ENCODE measurements at regions not wholly inside any gene's neighbourhood (a gene's known extent, or its start where the extent isn't known, plus 50 kb on each side); places are given as distances from the start of the nearest gene placed in this dataset.

DNA sequence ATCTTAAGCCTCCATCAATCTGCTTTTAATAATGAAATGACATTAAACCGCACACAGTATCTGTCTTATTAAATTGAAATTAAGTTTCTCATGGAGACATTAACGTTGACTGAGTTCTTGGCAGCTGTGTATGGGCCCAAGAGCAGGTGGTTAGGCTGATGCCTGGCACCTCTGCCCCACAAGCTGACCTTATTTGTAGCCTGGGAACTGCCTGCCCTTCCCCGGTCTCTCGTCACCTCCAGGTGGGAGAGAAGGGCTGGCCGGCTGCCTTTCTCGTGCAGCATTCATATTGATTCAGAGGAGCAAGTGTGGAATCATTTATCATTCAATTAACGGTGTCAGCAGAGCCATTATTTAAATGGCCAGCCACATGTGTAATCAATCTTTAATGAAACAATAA, 53.0 kb upstream of the FCN1 start:
- H3K27me3 ChIP-seq (ENCODE audit: control insufficient read depth, insufficient read depth, low read length) = no peaks in the 10 kb centered on the region; the same call in 1 of the 2 replicates
- H3K4me3 ChIP-seq (ENCODE audit: low read depth, low read length) = no peak overlapping the region
- ChIA-PET POLR2A (no interaction called here), CTCF (no interaction called here)
- no peak for DNase-seq (ENCODE audit: low read depth)
- TF ChIP-seq, protein P1, sequence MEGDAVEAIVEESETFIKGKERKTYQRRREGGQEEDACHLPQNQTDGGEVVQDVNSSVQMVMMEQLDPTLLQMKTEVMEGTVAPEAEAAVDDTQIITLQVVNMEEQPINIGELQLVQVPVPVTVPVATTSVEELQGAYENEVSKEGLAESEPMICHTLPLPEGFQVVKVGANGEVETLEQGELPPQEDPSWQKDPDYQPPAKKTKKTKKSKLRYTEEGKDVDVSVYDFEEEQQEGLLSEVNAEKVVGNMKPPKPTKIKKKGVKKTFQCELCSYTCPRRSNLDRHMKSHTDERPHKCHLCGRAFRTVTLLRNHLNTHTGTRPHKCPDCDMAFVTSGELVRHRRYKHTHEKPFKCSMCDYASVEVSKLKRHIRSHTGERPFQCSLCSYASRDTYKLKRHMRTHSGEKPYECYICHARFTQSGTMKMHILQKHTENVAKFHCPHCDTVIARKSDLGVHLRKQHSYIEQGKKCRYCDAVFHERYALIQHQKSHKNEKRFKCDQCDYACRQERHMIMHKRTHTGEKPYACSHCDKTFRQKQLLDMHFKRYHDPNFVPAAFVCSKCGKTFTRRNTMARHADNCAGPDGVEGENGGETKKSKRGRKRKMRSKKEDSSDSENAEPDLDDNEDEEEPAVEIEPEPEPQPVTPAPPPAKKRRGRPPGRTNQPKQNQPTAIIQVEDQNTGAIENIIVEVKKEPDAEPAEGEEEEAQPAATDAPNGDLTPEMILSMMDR (IDR thresholded peaks at IDR 0.05; ENCODE audit: insufficient read depth, low read depth, low read length) = no peak
- no peaks in the 10 kb centered on the region for H3K36me3 ChIP-seq (ENCODE audit: control insufficient read depth, insufficient read depth, low read length)

DNA sequence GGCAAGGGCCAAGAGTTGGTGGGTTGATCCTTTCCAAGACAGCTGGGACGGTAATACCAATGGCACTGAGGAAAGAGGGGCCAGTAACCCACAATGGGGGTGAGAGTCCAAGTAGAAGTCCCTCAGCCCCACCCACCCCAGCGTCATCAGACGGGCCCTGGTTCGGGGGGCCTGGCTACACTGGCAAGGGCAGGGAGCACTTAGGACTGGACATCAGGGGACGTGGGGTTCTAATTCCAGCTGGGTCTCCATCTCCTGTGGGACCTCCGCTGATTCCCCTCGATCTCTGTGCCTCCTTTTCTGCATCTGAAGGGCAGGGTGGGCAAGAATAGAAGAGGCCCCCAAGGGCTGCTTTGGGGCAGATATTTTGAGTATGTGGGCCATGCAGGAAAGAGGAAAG, 53.5 kb upstream of the FCN1 start:
- no peaks in the 10 kb centered on the region for H3K36me3 ChIP-seq (ENCODE audit: control insufficient read depth, insufficient read depth, low read length)
- no peak for DNase-seq (ENCODE audit: low read depth)
- H3K27me3 ChIP-seq (ENCODE audit: control insufficient read depth, insufficient read depth, low read length) = no peaks in the 10 kb centered on the region; the same call in 1 of the 2 replicates
- TF ChIP-seq, protein P1 (IDR thresholded peaks at IDR 0.05; ENCODE audit: insufficient read depth, low read depth, low read length) = no peak
- no peak overlapping the region for H3K4me3 ChIP-seq (ENCODE audit: low read depth, low read length)
- ChIA-PET POLR2A (no interaction called here), CTCF (no interaction called here)

DNA sequence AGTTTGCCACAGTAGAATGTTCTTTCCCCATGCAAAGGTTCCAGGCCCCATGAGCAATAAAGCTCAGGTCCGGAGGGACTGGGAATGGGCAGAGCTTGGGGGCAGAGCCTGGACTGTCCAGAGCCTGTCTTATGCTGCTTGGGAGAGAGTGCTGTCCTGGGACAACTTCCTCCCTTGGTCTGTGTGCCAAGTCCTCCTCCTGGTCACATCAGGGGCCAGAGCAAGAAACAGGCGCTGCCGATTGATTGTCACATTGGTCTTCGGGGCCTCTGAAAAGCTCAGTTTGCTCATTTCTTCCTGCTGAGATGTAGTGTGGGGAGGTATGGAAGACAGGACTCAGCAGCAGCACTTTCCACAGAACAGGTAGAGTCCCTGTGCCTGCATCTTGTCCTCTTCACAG, 54.0 kb upstream of the FCN1 start:
- no peaks in the 10 kb centered on the region; the same call in 1 of the 2 replicates for H3K27me3 ChIP-seq (ENCODE audit: control insufficient read depth, insufficient read depth, low read length)
- DNase-seq (ENCODE audit: low read depth) = no peak
- POLR2A ChIA-PET = no interaction called here

DNA sequence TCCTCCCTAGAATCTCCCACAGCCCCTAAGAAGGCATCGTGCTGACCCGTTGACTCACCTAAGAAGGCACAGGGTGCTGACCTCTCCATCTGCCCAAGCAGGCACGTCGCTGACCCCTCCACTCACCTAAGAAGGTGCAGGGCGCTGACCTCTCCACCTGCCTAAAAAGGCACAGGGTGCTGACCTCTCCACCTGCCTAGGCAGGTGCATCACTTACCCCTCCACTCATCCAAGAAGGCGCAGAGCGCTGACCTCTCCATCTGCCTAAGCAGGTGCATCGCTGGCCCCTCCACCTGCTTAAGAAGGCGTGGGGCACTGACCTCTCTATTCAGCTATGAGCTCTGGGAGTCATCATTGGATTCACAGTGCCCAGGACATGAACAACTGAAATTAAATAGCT, 54.4 kb upstream of the FCN1 start:
- H3K36me3 ChIP-seq (ENCODE audit: control insufficient read depth, insufficient read depth, low read length) = no peaks in the 10 kb centered on the region
- DNase-seq (ENCODE audit: low read depth) = no peak
- H3K4me3 ChIP-seq (ENCODE audit: low read depth, low read length) = no peak overlapping the region
- TF ChIP-seq, protein P1 (IDR thresholded peaks at IDR 0.05; ENCODE audit: insufficient read depth, low read depth, low read length) = no peak
- H3K27me3 ChIP-seq (ENCODE audit: control insufficient read depth, insufficient read depth, low read length) = no peaks in the 10 kb centered on the region; the same call in 1 of the 2 replicates
- POLR2A ChIA-PET = no interaction called here
- CTCF ChIA-PET = no interaction called here

More for the DNA sequence above, 54.0 kb upstream of the FCN1 start:
- TF ChIP-seq, protein P1 (IDR thresholded peaks at IDR 0.05; ENCODE audit: insufficient read depth, low read depth, low read length) = no peak
- H3K36me3 ChIP-seq (ENCODE audit: control insufficient read depth, insufficient read depth, low read length) = no peaks in the 10 kb centered on the region
- H3K4me3 ChIP-seq (ENCODE audit: low read depth, low read length) = no peak overlapping the region
- CTCF ChIA-PET = no interaction called here

DNA sequence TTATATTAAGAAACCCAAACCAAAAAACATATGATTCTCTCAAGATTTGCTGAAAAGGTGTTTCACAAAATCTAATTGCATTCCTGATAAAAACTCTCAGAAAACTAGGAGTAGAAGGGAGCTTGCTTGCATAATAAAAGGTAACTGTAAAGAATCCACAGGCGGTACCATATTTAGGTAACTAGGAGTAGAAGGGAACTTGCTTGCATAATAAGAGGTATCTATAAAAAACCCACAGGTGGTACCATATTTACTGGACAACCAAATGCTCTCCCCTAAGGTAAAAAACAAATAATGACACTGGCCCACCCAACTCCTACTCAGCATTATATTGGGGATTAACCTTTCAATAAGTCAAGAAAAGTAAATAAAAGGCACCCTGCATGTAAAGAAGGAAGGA, 57.5 kb upstream of the FCN1 start:
- no peaks in the 10 kb centered on the region; the same call in 1 of the 2 replicates for H3K27me3 ChIP-seq (ENCODE audit: control insufficient read depth, insufficient read depth, low read length)

More for the DNA sequence above, 57.5 kb upstream of the FCN1 start:
- ChIA-PET POLR2A (no interaction called here), CTCF (no interaction called here)
- TF ChIP-seq, protein P1 (IDR thresholded peaks at IDR 0.05; ENCODE audit: insufficient read depth, low read depth, low read length) = no peak
- Histone ChIP-seq H3K36me3 (ENCODE audit: control insufficient read depth, insufficient read depth, low read length) (no peaks in the 10 kb centered on the region), H3K4me3 (ENCODE audit: low read depth, low read length) (no peak overlapping the region)
- no peak for DNase-seq (ENCODE audit: low read depth)
